HS-27A (cell line): ENCODE measurements at regions not wholly inside any gene's neighbourhood (a gene's known extent, or its start where the extent isn't known, plus 50 kb on each side); places are given as distances from the start of the nearest gene placed in this dataset.

Experiments
- DNase-seq: peaks from one replicate; pipeline ENCODE4 v3.0.0-alpha.2; 2012; ENCODE audit warnings: low read depth, missing footprints

DNA sequence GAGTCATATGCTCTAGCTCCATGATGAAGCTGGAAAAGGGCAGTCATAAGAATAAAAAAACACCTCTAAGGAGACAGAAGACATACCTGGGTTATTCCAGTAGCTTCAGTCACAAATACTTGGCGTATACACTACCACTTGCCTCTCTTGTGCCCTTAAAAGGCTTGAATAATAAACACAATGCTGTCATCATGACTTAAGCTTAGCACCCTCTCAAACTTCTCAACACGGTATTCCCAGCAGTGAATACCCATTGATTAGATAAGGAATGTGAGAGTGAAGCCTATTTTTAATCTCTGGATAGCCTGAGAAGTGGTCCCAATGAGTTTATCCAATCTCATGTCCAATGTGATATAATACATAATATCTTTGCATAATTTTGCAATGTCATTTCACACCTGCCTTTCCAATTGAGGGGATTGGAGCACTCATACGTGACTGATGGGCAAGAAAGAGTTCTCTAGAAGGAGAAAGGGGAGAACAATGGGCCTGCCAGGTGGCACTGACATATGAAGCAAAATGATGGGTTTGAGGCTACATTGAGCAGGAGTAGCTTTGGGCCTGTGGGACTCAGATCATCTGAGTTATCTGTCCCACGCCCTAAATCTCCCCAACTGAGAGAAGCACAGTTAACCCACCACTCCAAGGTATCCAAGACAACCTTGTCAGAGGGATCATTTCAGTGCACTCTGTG, 298.6 kb upstream of the DAB1 start:
- DNase-seq = no peak

GRCh38 chr1:57721001-57721400, 297.1 kb upstream of the DAB1 start:
- no peak for DNase-seq

DNA sequence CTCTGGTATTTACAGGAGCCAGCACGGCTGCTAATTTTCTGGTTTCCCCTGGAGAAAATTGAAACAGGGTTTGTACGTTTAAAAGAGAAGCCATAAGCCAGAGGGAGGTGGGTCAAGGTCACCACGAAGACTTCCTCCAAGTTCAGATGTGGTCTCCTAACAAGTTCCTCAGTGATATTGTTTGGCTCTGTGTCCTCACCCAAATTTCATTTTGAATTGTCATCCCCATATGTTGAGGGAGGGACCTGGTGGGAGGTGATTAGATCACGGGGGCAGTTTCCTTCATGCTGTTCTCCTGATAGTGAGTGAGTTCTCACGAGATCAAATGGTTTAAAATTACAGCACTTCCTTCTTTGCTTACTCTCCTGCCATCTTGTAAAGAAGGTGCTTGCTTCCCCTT, 295.4 kb upstream of the DAB1 start:
- no peak for DNase-seq

DNA sequence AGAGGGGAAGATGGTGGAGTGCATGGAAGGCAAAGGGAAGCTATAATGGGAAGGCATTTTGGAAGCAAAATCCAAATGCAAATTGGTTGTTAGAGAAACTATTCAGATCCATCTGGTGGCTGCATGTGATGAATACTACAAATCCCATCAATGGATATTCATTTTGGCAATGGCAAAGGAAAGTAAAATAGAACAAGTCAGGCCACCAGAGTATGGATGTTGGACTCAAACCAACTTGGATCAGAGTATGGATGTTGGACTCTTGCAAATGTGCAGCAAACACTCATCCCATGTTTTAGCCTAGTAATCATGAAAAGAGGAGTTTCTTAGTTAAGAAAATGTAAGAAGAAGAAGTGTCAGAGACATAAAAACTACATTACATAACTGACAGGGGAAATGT, 289.6 kb upstream of the DAB1 start:
- no peak for DNase-seq

DNA sequence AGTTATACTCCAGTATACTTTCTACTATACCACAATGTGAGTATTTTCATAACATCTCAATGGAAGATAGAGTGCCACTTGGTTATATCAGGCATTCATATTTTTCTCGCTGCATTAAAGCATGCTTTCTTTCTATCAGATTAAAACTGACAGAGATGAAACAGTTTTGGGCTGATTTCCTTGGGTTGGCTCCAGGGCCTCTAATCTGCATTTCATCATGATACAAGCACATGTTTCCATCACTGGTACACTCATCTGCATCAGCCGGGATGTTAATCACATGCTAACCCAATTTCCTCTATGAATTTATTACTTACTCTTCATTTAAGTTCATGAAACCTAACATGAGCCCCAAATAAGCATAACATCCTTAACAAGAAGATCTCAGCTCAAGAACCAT, 289.0 kb upstream of the DAB1 start:
- no peak for DNase-seq

DNA sequence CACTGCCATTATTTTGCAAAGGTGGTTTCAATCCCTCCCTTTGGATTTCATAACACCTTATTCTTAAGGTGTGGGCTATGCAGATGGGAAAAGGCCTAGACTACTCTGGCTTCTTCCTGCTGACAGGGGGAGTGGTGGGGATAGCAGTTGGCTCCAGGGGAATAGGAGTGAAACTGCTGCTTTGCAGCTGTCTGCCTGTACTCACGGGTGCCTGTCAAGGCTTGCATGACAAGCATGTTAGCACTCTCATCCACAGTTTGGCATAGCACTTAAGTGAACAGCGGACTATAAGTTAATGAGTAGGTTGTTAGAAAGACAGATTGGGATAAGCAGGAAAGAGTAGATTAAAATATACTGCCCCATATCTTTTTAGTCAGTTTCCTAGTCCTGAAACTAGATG, 287.5 kb upstream of the DAB1 start:
- no peak for DNase-seq

DNA sequence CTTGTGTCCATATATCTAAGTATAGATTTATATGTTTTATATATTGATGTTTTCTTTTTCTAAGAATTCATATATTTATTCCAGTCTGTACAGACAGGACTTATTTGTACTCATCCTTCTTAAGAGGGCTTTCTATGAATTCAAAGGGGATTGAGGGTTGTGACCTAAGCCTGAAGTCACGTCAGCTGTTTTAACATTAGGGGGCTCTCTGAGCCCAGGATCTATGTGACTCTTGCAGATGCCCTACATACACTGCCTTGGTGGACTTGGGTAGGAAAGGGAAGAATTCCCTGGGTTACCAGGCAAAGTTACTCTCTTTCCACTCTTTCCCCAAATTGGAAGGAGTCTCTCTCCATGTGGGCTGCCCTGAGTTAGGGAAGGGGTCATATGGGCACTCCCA, 283.8 kb upstream of the DAB1 start:
- no peak for DNase-seq

DNA sequence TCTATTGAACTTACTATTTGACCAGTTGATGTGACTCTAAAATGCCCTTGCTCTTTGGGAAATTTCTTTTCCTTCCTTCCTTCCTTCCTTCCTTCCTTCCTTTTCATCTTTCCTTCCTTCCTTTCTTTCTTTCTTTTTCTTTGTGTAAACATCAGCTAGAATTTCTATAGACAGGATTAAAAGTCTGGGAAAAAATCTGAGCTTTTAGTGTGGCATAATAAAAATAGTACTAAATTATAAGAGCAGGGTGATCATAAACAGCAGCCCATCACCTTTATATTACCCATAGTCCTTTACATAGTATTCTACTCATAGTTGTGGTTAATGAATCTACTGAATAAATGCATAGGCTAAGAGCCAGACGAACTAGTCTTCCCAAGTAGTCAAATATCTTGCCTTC, 281.0 kb upstream of the DAB1 start:
- DNase-seq = no peak

GRCh38 chr1:57704231-57704630, 280.4 kb upstream of the DAB1 start:
- DNase-seq = no peak

- no peak for DNase-seq
These were observed 273.0 kb upstream of the DAB1 start for GRCh38 chr1:57696904-57697303.

DNA sequence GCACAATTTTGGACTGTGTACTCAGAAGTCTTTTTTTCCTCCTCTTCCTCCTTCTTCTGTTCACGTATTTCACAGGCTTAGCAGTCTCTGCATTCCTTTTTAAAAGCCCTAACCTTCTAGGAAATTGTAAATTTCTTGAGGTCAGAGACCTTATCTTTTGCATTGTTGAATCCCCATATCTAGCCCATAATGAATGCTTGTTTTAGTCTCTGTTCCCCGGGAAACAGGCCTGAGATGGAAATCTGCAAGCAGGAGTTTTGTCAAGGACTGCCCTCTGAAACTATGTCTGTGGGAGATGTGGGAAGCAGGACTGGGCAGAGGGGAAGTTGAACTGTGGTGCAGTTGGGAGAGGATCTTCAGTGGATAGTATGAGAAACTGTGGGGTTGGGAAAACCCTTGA, 272.2 kb upstream of the DAB1 start:
- DNase-seq = no peak

DNA sequence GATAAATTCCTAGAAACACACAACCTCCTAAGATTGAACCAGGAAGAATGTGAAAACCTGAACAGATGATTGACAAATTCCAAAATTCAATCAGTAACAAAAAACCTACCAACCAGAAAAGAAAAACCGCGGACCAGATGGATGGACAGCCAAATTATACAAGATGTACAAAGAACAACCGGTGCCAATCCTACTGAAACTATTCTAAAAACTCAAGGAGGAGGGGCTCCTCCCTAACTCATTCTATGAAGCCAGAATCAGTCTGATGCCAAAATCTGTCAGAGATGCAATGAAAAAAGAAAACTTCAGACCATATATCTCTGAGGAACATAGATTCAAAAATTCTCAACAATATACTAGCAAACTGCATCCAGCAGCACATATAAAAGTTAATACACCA, 262.4 kb upstream of the DAB1 start:
- DNase-seq = no peak

GRCh38 chr1:57683037-57683942, 259.4 kb upstream of the DAB1 start:
- no peak for DNase-seq

- DNase-seq = no peak
These were observed 254.3 kb upstream of the DAB1 start for GRCh38 chr1:57678138-57678537.

GRCh38 chr1:57675776-57676175, 251.9 kb upstream of the DAB1 start:
- DNase-seq = no peak

GRCh38 chr1:57674801-57675200, 250.9 kb upstream of the DAB1 start:
- no peak for DNase-seq

GRCh38 chr1:57672346-57673140, 248.7 kb upstream of the DAB1 start:
- DNase-seq = no peak

DNA sequence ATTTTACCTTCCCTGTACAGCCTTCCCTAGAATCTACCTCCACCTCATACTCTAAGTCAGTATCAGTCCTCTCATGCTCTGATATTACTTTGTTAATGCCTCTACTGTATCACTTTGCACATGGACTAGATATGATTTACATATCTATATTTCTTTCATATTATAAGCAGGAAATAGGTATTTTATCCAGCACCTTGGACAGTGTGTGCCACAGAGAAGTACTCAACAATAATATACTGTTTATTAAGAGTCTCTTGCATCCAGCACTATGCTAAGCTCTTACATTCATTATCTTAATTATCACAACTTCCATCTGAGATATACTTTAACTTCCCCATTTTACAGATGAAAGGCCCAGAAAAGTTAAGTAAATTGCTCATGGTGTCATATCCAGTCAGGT, 247.9 kb upstream of the DAB1 start:
- no peak for DNase-seq

- no peak for DNase-seq
These were observed 235.9 kb upstream of the DAB1 start for GRCh38 chr1:57659804-57660203.

DNA sequence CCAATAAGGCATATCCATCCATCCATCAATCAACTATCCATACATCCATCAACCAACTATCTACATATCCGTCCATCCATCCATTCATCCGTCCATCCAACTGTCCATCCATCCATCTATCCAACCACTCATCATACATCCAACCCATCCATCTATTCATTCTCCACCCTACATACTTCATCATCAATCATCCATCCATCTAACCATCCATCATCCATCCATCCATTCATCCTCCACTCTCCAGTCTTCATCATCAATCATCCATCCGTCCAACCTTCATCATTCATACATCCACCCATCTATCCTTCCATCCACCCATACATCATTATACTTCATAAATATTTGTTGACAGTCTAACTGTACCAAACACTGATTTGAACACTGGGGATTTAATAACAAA, 231.3 kb upstream of the DAB1 start:
- DNase-seq = no peak

- DNase-seq = no peak
These were observed 220.8 kb upstream of the DAB1 start for GRCh38 chr1:57644667-57645066.

GRCh38 chr1:57638239-57638638, 214.4 kb upstream of the DAB1 start:
- no peak for DNase-seq

DNA sequence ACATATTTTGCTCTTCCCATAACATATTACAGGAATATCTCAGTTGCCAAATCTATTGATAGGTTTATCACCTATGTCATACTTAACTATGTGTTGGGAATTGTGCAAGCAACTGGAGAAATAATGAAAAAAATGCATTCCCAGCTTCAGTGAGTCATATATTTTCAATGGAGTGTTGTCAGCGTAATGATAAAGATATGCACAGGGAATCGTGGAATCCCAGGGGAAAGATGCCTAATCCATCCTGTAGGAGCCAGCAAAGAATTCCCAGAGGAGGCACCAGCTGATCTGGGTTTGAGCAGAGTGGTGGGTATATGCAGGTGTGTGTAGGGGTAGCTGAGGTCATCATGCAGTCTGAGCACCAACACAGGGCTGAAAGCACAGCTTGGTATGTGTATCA, 213.3 kb upstream of the DAB1 start:
- no peak for DNase-seq
